HepG2 (cell line): ENCODE measurements at regions not wholly inside any gene's neighbourhood (a gene's known extent, or its start where the extent isn't known, plus 50 kb on each side); places are given as distances from the start of the nearest gene placed in this dataset.
"Not testable (repeated sequence)": the region's sequence is repeated elsewhere in the genome, so short reads cannot be mapped to it uniquely, and the experiment has no call there.

Experiments used
- ATAC-seq: fragments of 200-7000 bp; cut with Tn5 transposase; 3 replicates; pipeline ENCODE4 v1.9.1; 2020; ENCODE audit warnings: mild to moderate bottlenecking, moderate library complexity
- BruUV-seq: library from RNA; stranded (reverse); fragments of 400-500 nt; replicated peaks from 2 replicates; lab custom pipeline; 2021; lab: Mats Ljungman, UMichigan
- CTCF ChIA-PET: fragments of 300-600 bp; formaldehyde crosslinking; extraction: SDS; loops from one replicate; lab custom pipeline; 2021; ENCODE audit warnings: low total read pairs, inconsistent platforms, low intra/inter-chr PET ratio; lab: Yijun Ruan, JAX
- POLR2A ChIA-PET: fragments of 350-600 bp; sonication (Branson Sonifier 250); formaldehyde crosslinking; loops from one replicate; lab custom pipeline; 2020; ENCODE audit warnings: antibody characterized with exemption, inconsistent platforms; lab: Yijun Ruan, JAX
- DNase-seq: peaks from one replicate; pipeline ENCODE4 v3.0.0-alpha.2; 2015; ENCODE audit warnings: low spot score
- FAIRE-seq: peaks from 3 replicates; lab custom pipeline; 2011; peaks lifted over from hg19 to GRCh38; lab: Jason Lieb, UNC
- H2AFZ ChIP-seq: one replicate; pipeline ENCODE4 v1.6.1; 2011; ENCODE audit warnings: low read length, inconsistent platforms
- H3K27ac ChIP-seq: fragments of 300-600 bp; 3 replicates; pipeline ENCODE4 v1.8.0; 2011; ENCODE audit warnings: mixed run types, mild to moderate bottlenecking, mixed read lengths, low read length, inconsistent platforms; ENCODE audit not compliant: insufficient read depth; ENCODE audit errors: extremely low read length
- H3K27me3 ChIP-seq, 2 experiments: fragments of 200-600 bp in 1 of 2; 2 replicates in 1 of 2; 3 replicates in 1 of 2; pipeline versions ENCODE4 v1.6.0 to v1.8.0; 2011; ENCODE audit warnings: low read length in 2 of 2, mild to moderate bottlenecking in 2 of 2, moderate library complexity in 2 of 2, inconsistent platforms in 1 of 2; ENCODE audit not compliant: insufficient read depth in 2 of 2, control insufficient read depth in 1 of 2
- H3K36me3 ChIP-seq, 2 experiments: fragments of 200-600 bp in 1 of 2; replicated peaks in 1 of 2; 2 replicates in 1 of 2; 3 replicates in 1 of 2; pipeline versions ENCODE4 v1.5.1 to v1.8.0; 2011; ENCODE audit warnings: low read length in 2 of 2, inconsistent platforms in 1 of 2; ENCODE audit not compliant: insufficient read depth in 2 of 2, control insufficient read depth in 1 of 2
- H3K4me1 ChIP-seq: 2 replicates; pipeline ENCODE4 v1.5.1; 2012; ENCODE audit warnings: low read length, inconsistent platforms; ENCODE audit not compliant: insufficient read depth
- H3K4me2 ChIP-seq: 2 replicates; pipeline ENCODE4 v1.6.0; 2011; ENCODE audit warnings: low read depth, low read length, inconsistent platforms
- H3K4me3 ChIP-seq, 3 experiments: fragments of 200-600 bp in 1 of 3; sonication (generic), shearing (Covaris generic) in 1 of 3; replicated peaks in 1 of 3; 2 replicates each; pipeline ENCODE4 v1.5.1; 2011 to 2016; ENCODE audit warnings: low read length in 3 of 3, inconsistent platforms in 2 of 3, low read depth in 2 of 3, mild to moderate bottlenecking in 2 of 3, control low read depth in 1 of 3, mixed read lengths in 1 of 3; ENCODE audit not compliant: insufficient read depth in 1 of 3
- H3K79me2 ChIP-seq: one replicate; pipeline ENCODE4 v1.6.1; 2011; ENCODE audit warnings: low read length, inconsistent platforms; ENCODE audit not compliant: insufficient read depth
- H3K9ac ChIP-seq: 2 replicates; pipeline ENCODE4 v1.6.0; 2011; ENCODE audit warnings: mild to moderate bottlenecking, low read depth, low read length, inconsistent platforms; ENCODE audit not compliant: insufficient read depth
- H3K9me3 ChIP-seq: 2 replicates; pipeline ENCODE4 v1.5.1; 2012; ENCODE audit warnings: mild to moderate bottlenecking, low read length
- H4K20me1 ChIP-seq: 2 replicates; pipeline ENCODE4 v1.6.0; 2011; ENCODE audit warnings: inconsistent platforms, mild to moderate bottlenecking, low read length, moderate library complexity; ENCODE audit not compliant: insufficient read depth
- ZNF343 ChIP-seq: sonication (generic); formaldehyde crosslinking; IDR thresholded peaks from 2 replicates; pipeline ENCODE4 v1.4.0; 2020; ENCODE audit warnings: mild to moderate bottlenecking, missing genetic modification reagents
- WGBS: methylation state at CpG from one replicate; pipeline ENCODE4 v1.1.6; 2017; ENCODE audit warnings: low lambda C conversion rate; 5-methylcytosine and 5-hydroxymethylcytosine counted together
- in situ Hi-C: cut with HindIII; loops from 2 replicates; pipeline ENCODE4 v1.10.0; 2017; ENCODE audit warnings: low pct_unique_long_range_greater_than_20kb; ENCODE audit not compliant: extremely low pct_ligation_motif_present
- intact Hi-C: fragments of 100-400 bp; cut with micrococcal nuclease; formaldehyde crosslinking; loops from one replicate; pipeline ENCODE4 v1.10.0; 2022; ENCODE audit not compliant: unreplicated experiment
- TF ChIP-seq, protein P1 (sequence below): sonication (generic); formaldehyde crosslinking; IDR thresholded peaks from 2 replicates; pipeline ENCODE4 v1.8.1; 2023; ENCODE audit warnings: mild to moderate bottlenecking, missing genetic modification reagents

DNA sequence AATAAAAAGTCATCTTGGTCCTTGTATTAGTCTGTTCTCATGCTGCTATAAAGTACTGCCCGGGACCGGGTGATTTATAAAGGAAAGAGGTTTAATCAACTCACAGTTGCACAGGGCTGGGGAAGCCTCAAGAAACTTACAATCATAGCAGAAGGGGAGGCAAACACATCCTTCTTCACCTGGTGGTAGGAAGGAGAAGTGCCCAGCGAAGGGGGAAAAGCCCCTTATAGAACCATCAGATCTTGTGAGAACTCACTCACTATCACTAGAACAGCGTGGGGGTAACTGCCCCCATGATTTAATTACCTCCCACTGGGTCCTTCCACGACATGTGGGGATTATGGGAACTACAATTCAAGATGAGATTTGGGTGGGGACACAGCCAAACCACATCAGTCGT is 215.0 kb downstream of the CDRT15L2 start:
- POLR2A ChIA-PET, H2AFZ ChIP-seq, H4K20me1 ChIP-seq, BruUV-seq, intact Hi-C loops, H3K4me3 ChIP-seq, DNase-seq, H3K27ac ChIP-seq, in situ Hi-C loops, H3K4me2 ChIP-seq, H3K36me3 ChIP-seq, ATAC-seq, H3K27me3 ChIP-seq, H3K79me2 ChIP-seq, CTCF ChIA-PET, FAIRE-seq, H3K9ac ChIP-seq, H3K4me1 ChIP-seq, H3K9me3 ChIP-seq: not testable (repeated sequence)
- 26% methylated on average over 6 of the region's 6 CpGs for WGBS

DNA sequence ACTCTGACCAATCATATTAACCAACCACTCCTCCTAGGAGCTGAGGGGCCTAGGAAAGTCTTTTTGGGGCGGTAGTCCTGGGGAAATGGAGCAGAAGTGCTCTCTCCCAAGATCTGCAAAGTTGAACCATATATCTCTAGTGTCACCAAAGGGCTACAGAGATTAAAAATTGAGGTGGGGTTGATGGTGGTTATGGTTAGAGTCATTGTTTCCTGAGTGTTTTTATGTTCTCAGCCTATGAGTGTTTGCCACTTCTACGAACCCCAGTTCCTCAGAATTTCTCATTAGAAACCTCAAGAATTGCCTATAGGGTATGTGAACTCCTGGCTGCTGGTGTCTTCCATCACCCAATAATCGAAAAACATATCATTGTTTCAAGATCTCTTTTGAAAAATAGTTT is 217.8 kb downstream of the CDRT15L2 start:
- DNase-seq: no peak
- Histone ChIP-seq H3K4me1 (no peaks in the 10 kb centered on the region), H3K27me3 (no peaks in the 10 kb centered on the region), H3K9ac (no peak overlapping the region), H4K20me1 (no peaks in the 10 kb centered on the region), H3K79me2 (no peaks in the 10 kb centered on the region), H3K9me3 (no peaks in the 10 kb centered on the region), H3K36me3 (no peaks in the 10 kb centered on the region), H3K4me2 (no peak overlapping the region), H3K27ac (no peak overlapping the region), H3K4me3 (no peak overlapping the region), H2AFZ (no peak overlapping the region)
- FAIRE-seq: no peak
- ChIA-PET POLR2A (no interaction called here), CTCF (no interaction called here)
- no TSS peak for BruUV-seq
- WGBS: 18% methylated on average over 3 of the region's 3 CpGs
- TF ChIP-seq ZNF343 (CRISPR knock-in tag): no peak
- TF ChIP-seq, protein P1, sequence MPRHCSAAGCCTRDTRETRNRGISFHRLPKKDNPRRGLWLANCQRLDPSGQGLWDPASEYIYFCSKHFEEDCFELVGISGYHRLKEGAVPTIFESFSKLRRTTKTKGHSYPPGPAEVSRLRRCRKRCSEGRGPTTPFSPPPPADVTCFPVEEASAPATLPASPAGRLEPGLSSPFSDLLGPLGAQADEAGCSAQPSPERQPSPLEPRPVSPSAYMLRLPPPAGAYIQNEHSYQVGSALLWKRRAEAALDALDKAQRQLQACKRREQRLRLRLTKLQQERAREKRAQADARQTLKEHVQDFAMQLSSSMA (CRISPR knock-in tag): no peak
- no peak for ATAC-seq
- in situ Hi-C loops (no loop called here), intact Hi-C loops (no loop called here)
